ENCODE measurements at regions not wholly inside any gene's neighbourhood (a gene's known extent, or its start where the extent isn't known, plus 50 kb on each side); places are given as distances from the start of the nearest gene placed in this dataset.

DNA sequence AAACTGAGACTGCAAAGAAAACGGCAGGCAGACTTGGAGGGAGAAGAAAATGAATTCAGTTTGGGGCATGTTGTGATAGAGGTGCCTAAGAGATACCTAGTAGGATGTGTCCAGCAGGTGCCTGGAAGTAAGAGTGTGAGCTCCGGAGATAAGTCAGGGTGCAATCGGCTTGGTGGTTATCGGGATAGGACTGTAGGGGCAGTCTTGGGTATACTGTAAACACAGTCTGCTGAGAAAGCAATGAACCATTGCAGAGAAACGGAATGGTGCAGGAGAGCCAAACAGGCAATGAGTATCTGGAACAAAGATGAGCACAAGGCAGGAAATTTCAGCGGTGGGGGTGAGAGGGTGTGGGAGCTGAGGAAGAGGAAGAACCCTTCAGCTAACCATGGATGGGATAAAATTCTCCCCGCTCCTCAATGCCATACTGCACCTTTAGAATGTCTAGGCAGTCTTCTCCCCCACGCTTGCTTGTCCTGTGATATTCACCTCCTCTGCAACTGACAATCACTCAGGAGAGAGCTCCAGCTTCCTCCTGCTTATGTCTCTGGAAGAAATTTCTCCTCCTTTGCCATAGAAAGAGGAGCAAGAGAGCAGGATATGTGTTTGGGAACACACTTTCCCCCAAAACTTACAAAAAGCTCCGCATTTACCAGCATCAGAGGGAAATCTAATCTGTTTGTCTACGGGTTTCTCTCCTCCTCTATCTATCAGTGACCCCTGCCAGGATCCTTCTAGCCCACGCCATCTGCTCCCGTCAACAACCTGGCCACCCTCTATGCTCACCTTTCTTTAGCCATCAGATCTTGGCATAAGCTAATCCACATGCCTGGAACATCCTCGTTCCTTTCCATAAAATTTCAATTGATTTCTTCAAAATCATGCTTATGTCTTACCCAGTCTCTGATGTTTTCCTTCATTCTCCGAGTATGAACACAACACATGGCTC, 381.7 kb upstream of the JARID2 start:
- peak; percentile 43 for FAIRE-seq
- Histone ChIP-seq H3K36me3 (ENCODE audit: control insufficient read depth, insufficient read depth, low read length) (no peaks in the 10 kb centered on the region), H3K4me3 (ENCODE audit: low read depth, low read length) (no peak overlapping the region), H3K27me3 (ENCODE audit: control insufficient read depth, insufficient read depth, low read length) (no peaks in the 10 kb centered on the region)
- no peak for DNase-seq (ENCODE audit: low read depth)
- TF ChIP-seq, protein P1, sequence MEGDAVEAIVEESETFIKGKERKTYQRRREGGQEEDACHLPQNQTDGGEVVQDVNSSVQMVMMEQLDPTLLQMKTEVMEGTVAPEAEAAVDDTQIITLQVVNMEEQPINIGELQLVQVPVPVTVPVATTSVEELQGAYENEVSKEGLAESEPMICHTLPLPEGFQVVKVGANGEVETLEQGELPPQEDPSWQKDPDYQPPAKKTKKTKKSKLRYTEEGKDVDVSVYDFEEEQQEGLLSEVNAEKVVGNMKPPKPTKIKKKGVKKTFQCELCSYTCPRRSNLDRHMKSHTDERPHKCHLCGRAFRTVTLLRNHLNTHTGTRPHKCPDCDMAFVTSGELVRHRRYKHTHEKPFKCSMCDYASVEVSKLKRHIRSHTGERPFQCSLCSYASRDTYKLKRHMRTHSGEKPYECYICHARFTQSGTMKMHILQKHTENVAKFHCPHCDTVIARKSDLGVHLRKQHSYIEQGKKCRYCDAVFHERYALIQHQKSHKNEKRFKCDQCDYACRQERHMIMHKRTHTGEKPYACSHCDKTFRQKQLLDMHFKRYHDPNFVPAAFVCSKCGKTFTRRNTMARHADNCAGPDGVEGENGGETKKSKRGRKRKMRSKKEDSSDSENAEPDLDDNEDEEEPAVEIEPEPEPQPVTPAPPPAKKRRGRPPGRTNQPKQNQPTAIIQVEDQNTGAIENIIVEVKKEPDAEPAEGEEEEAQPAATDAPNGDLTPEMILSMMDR (IDR thresholded peaks at IDR 0.05; ENCODE audit: insufficient read depth, low read length, severe bottlenecking): no peak

DNA sequence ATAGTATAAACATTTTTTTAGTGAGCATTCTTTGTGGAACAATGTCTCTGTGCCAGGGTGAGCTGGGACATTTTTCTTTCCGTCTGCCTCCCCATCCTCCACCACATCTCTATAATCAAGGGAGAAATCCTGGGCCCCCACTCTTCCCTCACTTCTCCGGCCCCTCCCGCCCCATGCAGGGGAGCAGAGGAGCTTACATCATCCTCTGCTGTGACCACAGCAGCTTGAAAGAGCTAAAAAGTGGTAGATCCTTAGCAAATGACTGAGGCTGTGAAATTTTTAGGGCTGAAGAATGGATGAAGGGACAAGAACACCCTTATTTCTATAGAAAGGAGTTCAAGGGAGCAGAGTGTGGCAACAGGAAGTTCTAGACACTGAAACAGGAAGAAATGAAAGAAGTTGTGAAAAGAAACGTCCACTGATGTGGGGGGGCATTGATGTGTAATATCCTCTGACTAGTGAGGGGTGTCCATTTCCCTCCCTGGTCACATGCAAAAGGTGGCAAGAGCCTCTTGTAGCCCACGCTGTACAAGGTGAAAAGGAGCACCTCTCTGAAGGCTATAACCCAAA, 380.3 kb upstream of the JARID2 start:
- TF ChIP-seq, protein P1 (IDR thresholded peaks at IDR 0.05; ENCODE audit: insufficient read depth, low read length, severe bottlenecking): no peak
- Histone ChIP-seq H3K4me3 (ENCODE audit: low read depth, low read length) (no peak overlapping the region), H3K27me3 (ENCODE audit: control insufficient read depth, insufficient read depth, low read length) (no peaks in the 10 kb centered on the region), H3K36me3 (ENCODE audit: control insufficient read depth, insufficient read depth, low read length) (no peaks in the 10 kb centered on the region)
- DNase-seq (ENCODE audit: low read depth) (no peak), FAIRE-seq (no peak)

- FAIRE-seq (no peak), DNase-seq (ENCODE audit: low read depth) (no peak)
- Histone ChIP-seq H3K4me3 (ENCODE audit: low read depth, low read length) (no peak overlapping the region), H3K27me3 (ENCODE audit: control insufficient read depth, insufficient read depth, low read length) (no peaks in the 10 kb centered on the region), H3K36me3 (ENCODE audit: control insufficient read depth, insufficient read depth, low read length) (no peaks in the 10 kb centered on the region)
- TF ChIP-seq, protein P1 (IDR thresholded peaks at IDR 0.05; ENCODE audit: insufficient read depth, low read length, severe bottlenecking): no peak
Measured at GRCh38 chr6:14867802-14868201, 378.1 kb upstream of the JARID2 start.

- Histone ChIP-seq H3K36me3 (ENCODE audit: control insufficient read depth, insufficient read depth, low read length) (no peaks in the 10 kb centered on the region), H3K4me3 (ENCODE audit: low read depth, low read length) (no peak overlapping the region), H3K27me3 (ENCODE audit: control insufficient read depth, insufficient read depth, low read length) (no peaks in the 10 kb centered on the region)
- TF ChIP-seq, protein P1 (IDR thresholded peaks at IDR 0.05; ENCODE audit: insufficient read depth, low read length, severe bottlenecking): no peak
- FAIRE-seq (no peak), DNase-seq (ENCODE audit: low read depth) (peak; percentile 76)
Measured at GRCh38 chr6:14871221-14871620, 374.6 kb upstream of the JARID2 start.

DNA sequence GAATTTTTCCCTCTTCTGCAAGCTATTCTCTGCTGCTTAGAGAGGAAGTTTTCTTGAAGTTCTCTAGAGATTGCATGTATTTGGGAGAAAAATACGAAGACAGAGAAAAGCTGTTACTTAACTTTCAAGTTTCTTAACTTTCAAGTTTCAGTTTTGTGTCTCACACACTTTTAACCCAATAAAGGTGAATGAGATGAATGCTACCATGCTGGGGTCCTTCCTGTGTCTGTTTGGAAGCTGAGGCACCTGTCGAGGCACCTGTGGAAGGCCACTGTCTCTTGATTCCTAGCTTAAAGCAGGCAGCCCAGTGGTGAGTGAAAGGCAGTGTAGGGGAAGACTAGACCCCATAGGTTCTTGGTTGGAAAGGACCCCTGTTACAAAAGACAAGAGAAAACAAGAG, 372.8 kb upstream of the JARID2 start:
- FAIRE-seq (no peak), DNase-seq (ENCODE audit: low read depth) (no peak)
- TF ChIP-seq, protein P1 (IDR thresholded peaks at IDR 0.05; ENCODE audit: insufficient read depth, low read length, severe bottlenecking): no peak
- H3K27me3 ChIP-seq (ENCODE audit: control insufficient read depth, insufficient read depth, low read length): no peaks in the 10 kb centered on the region
- H3K4me3 ChIP-seq (ENCODE audit: low read depth, low read length): no peak overlapping the region
- no peaks in the 10 kb centered on the region for H3K36me3 ChIP-seq (ENCODE audit: control insufficient read depth, insufficient read depth, low read length)
